MCF 10A (cell line): ENCODE measurements at regions not wholly inside any gene's neighbourhood (a gene's known extent, or its start where the extent isn't known, plus 50 kb on each side); places are given as distances from the start of the nearest gene placed in this dataset.

Source experiments
- BruUV-seq: library from RNA; stranded (reverse); fragments of 400-500 nt; replicated peaks from 2 replicates; lab custom pipeline; 2021; lab: Mats Ljungman, UMichigan
- CTCF ChIA-PET: fragments of 300-600 bp; sonication (Branson Sonifier 250); formaldehyde crosslinking; extraction: SDS; loops from one replicate; lab custom pipeline; 2021; ENCODE audit warnings: antibody characterized with exemption, inconsistent platforms; lab: Yijun Ruan, JAX
- POLR2A ChIA-PET: fragments of 300-600, 350-650 bp; sonication (Branson Sonifier 250); formaldehyde crosslinking; extraction: SDS; loops from one replicate; lab custom pipeline; 2020; ENCODE audit warnings: antibody characterized with exemption, inconsistent platforms; lab: Yijun Ruan, JAX
- DNase-seq: peaks from one replicate; pipeline ENCODE4 v3.0.0-alpha.2; 2018; ENCODE audit not compliant: unreplicated experiment
- H3K27ac Mint-ChIP-seq: one replicate; pipeline ENCODE4 v1.8.0; 2022; ENCODE audit warnings: mild to moderate bottlenecking, low read depth, mixed read lengths; ENCODE audit not compliant: unreplicated experiment
- H3K27me3 Mint-ChIP-seq: one replicate; pipeline ENCODE4 v1.8.0; 2022; ENCODE audit warnings: mixed read lengths; ENCODE audit not compliant: insufficient read depth, unreplicated experiment
- H3K36me3 Mint-ChIP-seq: one replicate; pipeline ENCODE4 v1.8.0; 2022; ENCODE audit warnings: mild to moderate bottlenecking, moderate library complexity, mixed read lengths; ENCODE audit not compliant: insufficient read depth, unreplicated experiment
- H3K4me1 Mint-ChIP-seq: one replicate; pipeline ENCODE4 v1.8.0; 2022; ENCODE audit warnings: mixed read lengths; ENCODE audit not compliant: insufficient read depth, unreplicated experiment
- H3K4me3 Mint-ChIP-seq: one replicate; pipeline ENCODE4 v1.8.0; 2022; ENCODE audit warnings: mild to moderate bottlenecking, moderate library complexity, mixed read lengths; ENCODE audit not compliant: unreplicated experiment
- H3K9me3 Mint-ChIP-seq: one replicate; pipeline ENCODE4 v1.8.0; 2022; ENCODE audit warnings: mixed read lengths; ENCODE audit not compliant: unreplicated experiment
- CTCF ChIP-seq: fragments of 200-600 bp; IDR thresholded peaks from one replicate; pipeline ENCODE4 v1.8.0; 2022; ENCODE audit warnings: antibody characterized with exemption, mild to moderate bottlenecking; ENCODE audit not compliant: unreplicated experiment
- intact Hi-C: fragments of 100-400 bp; cut with micrococcal nuclease; formaldehyde crosslinking; loops from 2 replicates; pipeline ENCODE4 v1.14.1; 2022

DNA sequence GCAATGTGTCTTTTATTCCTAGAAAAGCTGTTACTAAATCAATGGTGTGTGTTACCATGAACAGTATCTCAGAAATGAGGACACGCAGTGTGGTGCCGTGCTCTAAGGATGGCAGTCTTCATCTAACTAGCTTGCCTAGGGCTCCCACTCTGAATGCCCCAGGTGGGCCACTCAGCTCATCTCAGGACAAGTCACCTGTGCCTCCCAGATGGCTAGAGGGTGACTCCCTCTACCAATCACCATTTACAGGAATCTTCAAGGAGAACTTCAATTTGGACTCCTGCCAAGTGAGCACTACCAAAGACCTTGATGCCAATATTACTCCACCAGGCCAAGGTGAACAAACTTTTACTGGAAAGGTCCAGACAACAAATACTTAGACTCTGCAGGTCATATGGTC lies 202.8 kb upstream of the FOXQ1 start:
- Mint-ChIP-seq H3K36me3 (no peaks in the 10 kb centered on the region), H3K9me3 (no peaks in the 10 kb centered on the region), H3K27ac (no peak overlapping the region), H3K4me3 (no peak overlapping the region), H3K27me3 (no peaks in the 10 kb centered on the region), H3K4me1 (peaks cover 35% of the 10 kb centered on the region)
- CTCF ChIA-PET: interaction anchor here (1.1 kb wide), 1 partner anchor 227 kb away, joined by 10 read pairs; no protein-coding TSS in a partner anchor
- intact Hi-C loops: no loop called here
- no peak for TF ChIP-seq CTCF
- POLR2A ChIA-PET: interaction anchor here (0.7 to 4.9 kb wide), 6 partner anchors 20 to 203 kb away, joined by 3 to 64 read pairs (median 19); partner anchors contain the start of gene FOXQ1
- DNase-seq: no peak
- no TSS peak for BruUV-seq

DNA sequence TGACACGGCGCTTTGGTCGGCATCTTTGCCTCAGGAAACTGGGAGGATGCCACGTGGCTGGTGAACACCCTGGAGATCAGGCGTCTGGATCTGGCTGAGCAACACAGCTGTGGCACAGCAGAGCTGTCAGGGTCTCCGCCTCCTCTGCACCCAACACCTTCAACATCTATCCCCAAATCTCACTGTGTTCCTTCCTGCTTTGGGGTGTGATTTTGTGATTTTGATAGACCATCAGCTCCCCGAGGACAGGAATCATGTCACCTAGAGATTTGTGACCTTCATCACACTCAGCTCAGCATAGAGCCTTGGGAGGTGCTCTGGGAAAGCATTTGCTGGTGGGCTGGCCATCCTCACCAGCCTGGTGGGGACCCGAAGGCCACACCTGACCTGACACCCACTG lies 203.7 kb upstream of the FOXQ1 start:
- no peak overlapping the region for H3K27ac Mint-ChIP-seq
- H3K9me3 Mint-ChIP-seq: no peaks in the 10 kb centered on the region
- no peak overlapping the region for H3K4me3 Mint-ChIP-seq
- TF ChIP-seq CTCF: no peak
- intact Hi-C loops: no loop called here
- BruUV-seq: no TSS peak
- ChIA-PET POLR2A (interaction anchor here (0.7 to 4.9 kb wide), 4 partner anchors 19 to 204 kb away, joined by 3 to 64 read pairs (median 19); partner anchors contain the start of gene FOXQ1), CTCF (no interaction called here)
- H3K4me1 Mint-ChIP-seq: peaks cover 35% of the 10 kb centered on the region
- no peaks in the 10 kb centered on the region for H3K36me3 Mint-ChIP-seq
- no peak for DNase-seq
- no peaks in the 10 kb centered on the region for H3K27me3 Mint-ChIP-seq

DNA sequence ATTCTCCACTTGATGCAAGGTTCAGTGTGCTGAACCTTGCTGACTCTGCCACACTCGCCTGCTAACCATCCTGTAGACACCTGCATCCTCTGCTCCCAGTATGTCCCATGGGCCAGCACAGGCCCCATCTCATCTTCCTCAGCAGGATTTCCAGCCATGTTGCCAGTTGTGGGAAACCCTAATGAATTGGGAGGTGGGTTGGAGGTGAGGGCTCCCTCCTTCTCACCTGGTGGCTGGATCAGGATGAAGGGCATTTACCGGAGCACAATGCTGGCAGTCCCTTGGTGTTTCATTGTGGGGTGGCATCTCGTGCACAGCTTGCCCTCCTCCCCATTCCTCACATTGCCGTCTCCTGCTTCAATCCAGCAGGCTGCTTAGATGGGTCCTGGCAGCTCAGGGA lies 204.3 kb upstream of the FOXQ1 start:
- H3K27ac Mint-ChIP-seq: no peak overlapping the region
- ChIA-PET POLR2A (interaction anchor here (0.7 to 2.9 kb wide), 2 partner anchors 25 to 204 kb away, joined by 3 to 12 read pairs; partner anchors contain the start of gene FOXQ1), CTCF (no interaction called here)
- no TSS peak for BruUV-seq
- H3K36me3 Mint-ChIP-seq: no peaks in the 10 kb centered on the region
- peaks cover 35% of the 10 kb centered on the region for H3K4me1 Mint-ChIP-seq
- no peak for TF ChIP-seq CTCF
- DNase-seq: no peak
- no peaks in the 10 kb centered on the region for H3K27me3 Mint-ChIP-seq
- intact Hi-C loops: no loop called here
- no peaks in the 10 kb centered on the region for H3K9me3 Mint-ChIP-seq
- H3K4me3 Mint-ChIP-seq: no peak overlapping the region

- no peak for TF ChIP-seq CTCF
- H3K27me3 Mint-ChIP-seq: no peaks in the 10 kb centered on the region
- peaks cover 25% of the 10 kb centered on the region for H3K4me1 Mint-ChIP-seq
- no peaks in the 10 kb centered on the region for H3K9me3 Mint-ChIP-seq
- BruUV-seq: no TSS peak
- no peak for DNase-seq
- intact Hi-C loops: no loop called here
- ChIA-PET CTCF (interaction anchor here (0.8 kb wide), 1 partner anchor 383 kb away, joined by 3 read pairs; no protein-coding TSS in a partner anchor), POLR2A (interaction anchor here (0.7 to 2.9 kb wide), 5 partner anchors 11 to 206 kb away, joined by 4 to 12 read pairs (median 5); partner anchors contain the start of gene FOXQ1)
- no peak overlapping the region for H3K27ac Mint-ChIP-seq
- no peaks in the 10 kb centered on the region for H3K36me3 Mint-ChIP-seq
- H3K4me3 Mint-ChIP-seq: no peak overlapping the region
Observed at GRCh38 chr6:1105833-1106400, 206.0 kb upstream of the FOXQ1 start.
